ENCODE measurements at regions not wholly inside any gene's neighbourhood (a gene's known extent, or its start where the extent isn't known, plus 50 kb on each side); places are given as distances from the start of the nearest gene placed in this dataset.

DNA sequence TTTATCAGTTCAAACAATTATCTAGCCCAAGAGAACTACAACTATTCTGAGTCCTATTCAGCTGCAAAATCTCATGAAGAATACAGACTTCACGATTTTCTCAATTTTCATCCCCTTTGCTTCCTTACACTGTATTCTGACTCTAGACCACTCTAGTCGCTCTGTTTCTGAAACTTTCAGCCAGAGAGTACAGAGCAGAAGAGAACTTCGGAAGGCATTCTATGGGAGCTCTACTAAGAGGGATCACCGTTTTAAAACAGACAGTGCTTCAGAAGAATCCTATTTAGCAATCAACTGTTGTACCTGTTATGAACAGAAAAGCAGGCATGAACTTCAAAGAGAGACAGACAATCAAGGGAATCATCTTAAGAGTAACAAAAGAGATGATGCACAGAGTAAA, 419.4 kb downstream of the SHQ1 start:
- 73 to 83% methylated on average over 4 of the region's 4 CpGs for WGBS, 2 experiments
- Histone ChIP-seq H3K9me3 (ENCODE audit: control insufficient read depth, low read length) (no peaks in the 10 kb centered on the region), H3K27me3 (ENCODE audit: control insufficient read depth, insufficient read depth, low read length, poor library complexity, severe bottlenecking) (no peaks in the 10 kb centered on the region), H3K27ac (ENCODE audit: insufficient read depth, low read depth, low read length, poor library complexity, severe bottlenecking) (no peak overlapping the region), H3K4me1 (ENCODE audit: control insufficient read depth, insufficient read depth, low read length) (no peaks in the 10 kb centered on the region), H3K4me3 (ENCODE audit: insufficient read depth, low read depth, low read length) (no peak overlapping the region), H3K36me3 (ENCODE audit: control insufficient read depth, insufficient read depth, low read length) (no peaks in the 10 kb centered on the region)

DNA sequence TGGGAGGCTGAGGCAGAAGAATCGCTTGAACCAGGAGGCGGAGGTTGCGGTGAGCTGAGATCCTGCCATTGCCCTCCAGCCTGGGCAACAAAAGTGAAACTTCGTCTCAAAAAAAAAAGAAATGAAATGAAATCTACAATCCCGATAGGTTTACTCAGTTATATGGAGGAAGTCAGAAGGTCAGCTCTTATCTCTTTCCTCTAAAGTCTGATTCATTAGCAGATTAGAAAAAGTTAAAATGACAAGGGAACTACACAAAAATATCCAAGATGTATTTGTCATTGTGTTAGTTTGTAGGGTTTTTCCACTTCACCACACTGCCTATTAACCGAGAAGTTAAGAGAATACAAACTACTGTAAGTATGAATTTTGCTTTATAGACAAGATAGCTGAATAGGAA, 420.6 kb downstream of the SHQ1 start:
- Histone ChIP-seq H3K9me3 (ENCODE audit: control insufficient read depth, low read length) (no peaks in the 10 kb centered on the region), H3K4me3 (ENCODE audit: insufficient read depth, low read depth, low read length) (no peak overlapping the region), H3K36me3 (ENCODE audit: control insufficient read depth, insufficient read depth, low read length) (no peaks in the 10 kb centered on the region), H3K27me3 (ENCODE audit: control insufficient read depth, insufficient read depth, low read length, poor library complexity, severe bottlenecking) (no peaks in the 10 kb centered on the region), H3K4me1 (ENCODE audit: control insufficient read depth, insufficient read depth, low read length) (no peaks in the 10 kb centered on the region), H3K27ac (ENCODE audit: insufficient read depth, low read depth, low read length, poor library complexity, severe bottlenecking) (no peak overlapping the region)
- WGBS, 2 experiments: 90 to 92% methylated on average over 5 of the region's 6 CpGs

DNA sequence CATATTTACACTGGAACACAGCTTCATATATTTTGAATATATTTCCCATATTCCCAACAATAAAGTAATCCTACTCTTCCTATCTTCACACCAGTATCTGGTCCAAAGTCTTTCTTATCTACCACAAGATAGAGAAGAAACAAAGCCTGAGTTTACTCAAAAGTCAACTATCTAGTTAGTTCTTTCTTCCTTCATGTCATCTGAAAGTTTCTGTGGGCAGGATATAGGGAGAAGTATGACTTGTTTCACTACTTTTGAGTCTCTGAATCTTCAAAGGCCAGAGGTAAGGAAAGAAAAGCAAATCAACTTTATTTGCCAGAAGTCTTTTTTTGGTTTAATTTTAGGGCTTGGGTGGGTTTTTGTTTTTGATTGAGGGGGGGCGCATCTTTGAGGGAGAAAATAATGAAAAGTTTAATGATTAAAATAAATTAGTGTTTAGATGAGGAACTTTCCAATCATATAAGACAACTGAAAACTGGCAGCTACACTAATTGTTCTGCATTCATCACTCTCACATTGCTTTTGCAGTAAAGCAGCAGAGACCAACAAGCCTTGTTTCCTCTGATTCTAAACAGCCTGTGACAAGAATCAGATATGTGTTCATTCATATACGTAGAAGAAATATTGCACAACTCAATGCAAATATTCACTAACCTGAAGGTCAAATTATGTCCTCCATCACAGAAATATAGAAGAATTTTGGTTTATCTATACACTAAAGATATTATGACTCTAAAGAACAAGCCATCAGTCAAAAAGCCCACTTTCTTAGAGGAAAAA, 421.4 kb downstream of the SHQ1 start:
- H3K27ac ChIP-seq (ENCODE audit: insufficient read depth, low read depth, low read length, poor library complexity, severe bottlenecking): no peak overlapping the region
- no peaks in the 10 kb centered on the region for H3K9me3 ChIP-seq (ENCODE audit: control insufficient read depth, low read length)
- no peaks in the 10 kb centered on the region for H3K36me3 ChIP-seq (ENCODE audit: control insufficient read depth, insufficient read depth, low read length)
- WGBS, 2 experiments: 80 to 97% methylated on average over 1 to 2 of the region's 2 CpGs
- H3K4me3 ChIP-seq (ENCODE audit: insufficient read depth, low read depth, low read length): no peak overlapping the region
- H3K4me1 ChIP-seq (ENCODE audit: control insufficient read depth, insufficient read depth, low read length): no peaks in the 10 kb centered on the region
- no peaks in the 10 kb centered on the region for H3K27me3 ChIP-seq (ENCODE audit: control insufficient read depth, insufficient read depth, low read length, poor library complexity, severe bottlenecking)

DNA sequence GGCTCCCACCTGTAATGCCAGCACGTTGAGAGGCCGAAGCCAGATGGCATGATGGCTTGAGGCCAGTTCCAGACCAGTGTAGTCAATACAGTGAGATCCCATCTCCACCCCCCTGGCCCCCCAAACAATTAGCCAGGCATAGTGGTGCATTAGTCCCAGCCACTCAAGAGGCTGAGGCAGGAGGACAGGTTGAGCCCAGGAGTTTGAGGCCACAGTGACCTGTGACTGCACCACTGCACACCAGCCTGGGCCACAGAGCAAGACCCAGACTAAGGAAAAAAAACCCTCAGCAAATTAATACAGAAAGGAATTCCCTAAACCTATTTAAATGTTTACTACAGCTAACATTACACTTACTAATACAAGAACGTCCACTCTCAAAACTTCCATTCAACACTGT, 424.6 kb downstream of the SHQ1 start:
- 96 to 97% methylated on average over 3 of the region's 3 CpGs for WGBS, 2 experiments
- H3K9me3 ChIP-seq (ENCODE audit: control insufficient read depth, low read length): no peaks in the 10 kb centered on the region
- no peak overlapping the region for H3K27ac ChIP-seq (ENCODE audit: insufficient read depth, low read depth, low read length, poor library complexity, severe bottlenecking)

DNA sequence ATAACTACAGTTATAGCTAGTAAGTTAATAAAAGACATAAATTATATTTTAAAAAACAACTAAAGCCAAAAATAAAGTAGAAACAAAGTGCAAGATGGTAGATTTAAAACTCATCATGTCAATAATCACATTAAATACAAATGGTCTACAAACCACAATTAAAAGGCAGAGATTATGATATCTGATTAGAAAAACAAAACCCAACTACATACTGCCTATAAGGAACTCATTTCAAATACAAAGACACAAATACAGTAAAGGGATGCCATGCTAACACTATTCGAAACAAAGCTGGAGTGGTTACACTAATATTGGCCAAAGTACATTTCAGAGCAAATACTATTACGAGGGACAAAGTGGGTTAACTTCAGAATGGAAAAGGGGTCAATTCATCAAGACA, 426.5 kb downstream of the SHQ1 start:
- H3K36me3 ChIP-seq (ENCODE audit: control insufficient read depth, insufficient read depth, low read length): no peaks in the 10 kb centered on the region
- H3K27me3 ChIP-seq (ENCODE audit: control insufficient read depth, insufficient read depth, low read length, poor library complexity, severe bottlenecking): no peaks in the 10 kb centered on the region
- no peaks in the 10 kb centered on the region for H3K4me1 ChIP-seq (ENCODE audit: control insufficient read depth, insufficient read depth, low read length)
- no peak overlapping the region for H3K4me3 ChIP-seq (ENCODE audit: insufficient read depth, low read depth, low read length)
- 96% methylated on average over 2 of the region's 2 CpGs for WGBS, 2 experiments
- H3K9me3 ChIP-seq (ENCODE audit: control insufficient read depth, low read length): no peaks in the 10 kb centered on the region
- H3K27ac ChIP-seq (ENCODE audit: insufficient read depth, low read depth, low read length, poor library complexity, severe bottlenecking): no peak overlapping the region

More for the DNA sequence above, 424.6 kb downstream of the SHQ1 start:
- H3K4me3 ChIP-seq (ENCODE audit: insufficient read depth, low read depth, low read length): no peak overlapping the region
- H3K27me3 ChIP-seq (ENCODE audit: control insufficient read depth, insufficient read depth, low read length, poor library complexity, severe bottlenecking): no peaks in the 10 kb centered on the region
- no peaks in the 10 kb centered on the region for H3K36me3 ChIP-seq (ENCODE audit: control insufficient read depth, insufficient read depth, low read length)
- no peaks in the 10 kb centered on the region for H3K4me1 ChIP-seq (ENCODE audit: control insufficient read depth, insufficient read depth, low read length)

DNA sequence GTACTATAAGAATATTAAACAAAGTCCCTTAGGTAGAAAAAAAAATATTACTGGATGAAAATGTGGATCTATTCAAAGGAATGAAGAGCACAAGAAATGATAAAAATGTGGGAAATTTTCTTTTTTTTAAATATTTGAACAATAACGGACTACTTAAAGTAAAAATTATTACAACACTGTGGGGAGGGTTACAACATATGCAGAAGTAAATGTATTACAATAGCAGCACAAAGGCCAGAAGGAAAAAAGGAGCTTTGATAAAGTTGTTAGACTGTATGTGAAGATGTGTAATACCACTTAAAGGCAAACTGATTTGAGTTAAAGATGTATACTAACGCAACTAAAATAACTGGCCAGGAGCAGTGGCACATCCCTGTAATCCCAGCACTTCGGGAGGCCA, 427.1 kb downstream of the SHQ1 start:
- H3K4me3 ChIP-seq (ENCODE audit: insufficient read depth, low read depth, low read length): no peak overlapping the region
- no peaks in the 10 kb centered on the region for H3K9me3 ChIP-seq (ENCODE audit: control insufficient read depth, low read length)
- H3K27me3 ChIP-seq (ENCODE audit: control insufficient read depth, insufficient read depth, low read length, poor library complexity, severe bottlenecking): no peaks in the 10 kb centered on the region
- H3K27ac ChIP-seq (ENCODE audit: insufficient read depth, low read depth, low read length, poor library complexity, severe bottlenecking): no peak overlapping the region
- no peaks in the 10 kb centered on the region for H3K36me3 ChIP-seq (ENCODE audit: control insufficient read depth, insufficient read depth, low read length)
- H3K4me1 ChIP-seq (ENCODE audit: control insufficient read depth, insufficient read depth, low read length): no peaks in the 10 kb centered on the region
- WGBS, 2 experiments: 95 to 96% methylated on average over 2 to 3 of the region's 3 CpGs

DNA sequence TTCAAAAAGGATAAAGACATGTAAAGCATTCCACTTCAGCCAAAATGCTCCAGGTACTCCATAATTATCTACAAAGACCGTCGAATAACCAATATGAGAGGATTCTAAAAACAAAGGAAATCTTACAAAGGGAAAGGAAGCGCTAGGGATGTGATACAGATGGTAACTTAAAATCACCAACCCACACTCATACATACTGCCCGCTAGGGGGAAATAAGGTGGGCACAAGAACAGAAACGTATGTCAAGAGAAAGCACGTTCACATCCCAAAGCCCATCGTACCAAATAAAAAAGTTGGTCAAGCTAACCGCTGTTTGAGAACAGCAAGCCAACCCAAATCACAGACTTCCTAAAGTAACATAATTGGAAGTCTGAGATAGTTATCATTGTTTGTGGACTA, 429.4 kb downstream of the SHQ1 start:
- Histone ChIP-seq H3K27ac (ENCODE audit: insufficient read depth, low read depth, low read length, poor library complexity, severe bottlenecking) (no peak overlapping the region), H3K4me1 (ENCODE audit: control insufficient read depth, insufficient read depth, low read length) (no peaks in the 10 kb centered on the region), H3K27me3 (ENCODE audit: control insufficient read depth, insufficient read depth, low read length, poor library complexity, severe bottlenecking) (no peaks in the 10 kb centered on the region), H3K9me3 (ENCODE audit: control insufficient read depth, low read length) (no peaks in the 10 kb centered on the region), H3K4me3 (ENCODE audit: insufficient read depth, low read depth, low read length) (no peak overlapping the region), H3K36me3 (ENCODE audit: control insufficient read depth, insufficient read depth, low read length) (no peaks in the 10 kb centered on the region)
- WGBS, 2 experiments: 92 to 93% methylated on average over 5 to 7 of the region's 8 CpGs

DNA sequence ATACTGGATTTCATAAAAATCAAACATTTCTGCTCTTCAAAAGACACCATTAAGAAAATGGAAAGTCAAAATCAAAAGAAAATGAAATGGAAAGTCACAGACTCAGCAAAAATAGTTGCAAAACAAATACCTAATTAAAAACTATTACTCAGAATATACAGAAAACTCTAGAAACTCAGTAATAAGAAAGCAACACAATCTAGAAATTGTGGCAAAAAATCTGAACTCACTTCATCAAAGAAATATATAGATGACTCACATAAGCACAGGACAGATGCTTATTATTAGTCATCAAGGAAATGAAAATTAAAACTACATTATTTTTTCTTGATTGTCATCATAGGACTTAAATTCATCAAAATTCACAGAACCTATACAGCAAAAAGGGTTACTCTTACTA, 430.0 kb downstream of the SHQ1 start:
- no peak overlapping the region for H3K27ac ChIP-seq (ENCODE audit: insufficient read depth, low read depth, low read length, poor library complexity, severe bottlenecking)
- H3K4me1 ChIP-seq (ENCODE audit: control insufficient read depth, insufficient read depth, low read length): no peaks in the 10 kb centered on the region
- H3K36me3 ChIP-seq (ENCODE audit: control insufficient read depth, insufficient read depth, low read length): no peaks in the 10 kb centered on the region
- H3K27me3 ChIP-seq (ENCODE audit: control insufficient read depth, insufficient read depth, low read length, poor library complexity, severe bottlenecking): no peaks in the 10 kb centered on the region
- no peaks in the 10 kb centered on the region for H3K9me3 ChIP-seq (ENCODE audit: control insufficient read depth, low read length)
- H3K4me3 ChIP-seq (ENCODE audit: insufficient read depth, low read depth, low read length): no peak overlapping the region

DNA sequence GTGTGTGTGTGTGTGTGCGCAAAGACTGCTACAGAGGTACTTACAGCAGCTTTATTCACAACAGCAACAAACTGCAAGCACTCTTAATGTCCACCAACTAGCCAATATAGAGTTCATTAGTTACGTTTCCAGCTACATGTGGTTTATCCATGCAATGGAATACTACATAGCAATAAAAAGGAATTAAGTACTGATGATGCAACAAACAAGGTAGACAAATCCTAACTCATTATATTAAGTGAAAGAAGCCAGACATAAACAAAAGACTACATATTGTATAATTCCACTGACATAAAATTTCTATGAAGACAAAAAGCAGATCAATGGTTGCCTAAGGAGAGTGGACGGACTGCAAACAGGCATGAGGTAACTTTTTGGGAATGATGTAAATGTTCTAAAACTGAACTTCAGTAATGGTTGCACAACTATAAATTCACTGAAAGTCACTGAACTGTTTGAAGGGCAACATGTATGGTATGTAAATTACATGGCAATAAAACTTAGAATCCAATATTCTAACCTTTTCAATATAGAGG, 433.7 kb downstream of the SHQ1 start:
- Histone ChIP-seq H3K4me1 (ENCODE audit: control insufficient read depth, insufficient read depth, low read length) (no peaks in the 10 kb centered on the region), H3K36me3 (ENCODE audit: control insufficient read depth, insufficient read depth, low read length) (no peaks in the 10 kb centered on the region), H3K27ac (ENCODE audit: insufficient read depth, low read depth, low read length, poor library complexity, severe bottlenecking) (no peak overlapping the region), H3K4me3 (ENCODE audit: insufficient read depth, low read depth, low read length) (no peak overlapping the region), H3K9me3 (ENCODE audit: control insufficient read depth, low read length) (no peaks in the 10 kb centered on the region), H3K27me3 (ENCODE audit: control insufficient read depth, insufficient read depth, low read length, poor library complexity, severe bottlenecking) (no peaks in the 10 kb centered on the region)
- 92 to 98% methylated on average over 1 to 2 of the region's 3 CpGs for WGBS, 2 experiments

DNA sequence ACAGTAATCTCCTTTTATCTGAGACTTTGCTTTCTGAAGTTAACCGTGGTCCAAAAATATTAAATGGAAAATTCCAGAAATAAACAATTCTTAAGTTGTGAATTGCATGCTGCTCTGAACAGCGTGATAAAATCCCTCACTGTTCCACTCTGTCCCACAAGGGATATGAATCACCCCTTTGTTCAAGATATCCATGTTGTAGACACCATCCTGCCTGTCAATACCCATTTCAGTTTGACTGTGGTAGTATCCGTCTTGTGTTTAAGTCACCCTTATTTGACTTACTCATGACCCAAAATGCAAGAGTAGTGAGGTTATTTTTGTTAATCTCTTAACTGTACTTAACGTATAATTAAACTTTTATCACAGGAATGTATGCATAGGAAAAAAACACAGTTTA, 435.0 kb downstream of the SHQ1 start:
- WGBS, 2 experiments: 88 to 94% methylated on average over 3 to 4 of the region's 4 CpGs
- H3K27ac ChIP-seq (ENCODE audit: insufficient read depth, low read depth, low read length, poor library complexity, severe bottlenecking): no peak overlapping the region
- no peaks in the 10 kb centered on the region for H3K9me3 ChIP-seq (ENCODE audit: control insufficient read depth, low read length)
- no peaks in the 10 kb centered on the region for H3K27me3 ChIP-seq (ENCODE audit: control insufficient read depth, insufficient read depth, low read length, poor library complexity, severe bottlenecking)
- peaks cover under 1% of the 10 kb centered on the region for H3K4me1 ChIP-seq (ENCODE audit: control insufficient read depth, insufficient read depth, low read length)
- no peak overlapping the region for H3K4me3 ChIP-seq (ENCODE audit: insufficient read depth, low read depth, low read length)
- H3K36me3 ChIP-seq (ENCODE audit: control insufficient read depth, insufficient read depth, low read length): no peaks in the 10 kb centered on the region
